Retina (tissue), 1 donor: ENCODE measurements at regions not wholly inside any gene's neighbourhood (a gene's known extent, or its start where the extent isn't known, plus 50 kb on each side); places are given as distances from the start of the nearest gene placed in this dataset.

Experiments used
- DNase-seq: peaks from one replicate; pipeline ENCODE4 v3.0.0-alpha.2; 2016

- no peak for DNase-seq
Observed at GRCh38 chr2:78615956-78616355, 409.5 kb upstream of the REG3G start.

GRCh38 chr2:78634425-78634824 is 391.1 kb upstream of the REG3G start:
- no peak for DNase-seq

- DNase-seq = no peak
Observed at GRCh38 chr2:78644854-78645253, 380.6 kb upstream of the REG3G start.

- DNase-seq = no peak
Observed at GRCh38 chr2:78646533-78647364, 378.8 kb upstream of the REG3G start.

GRCh38 chr2:78648558-78648957 is 376.9 kb upstream of the REG3G start:
- no peak for DNase-seq

- no peak for DNase-seq
Observed at GRCh38 chr2:78654941-78655340, 370.6 kb upstream of the REG3G start.

GRCh38 chr2:78676921-78677696 is 348.4 kb upstream of the REG3G start:
- DNase-seq = no peak

- DNase-seq = no peak
Observed at GRCh38 chr2:78677774-78678173, 347.7 kb upstream of the REG3G start.

GRCh38 chr2:78681386-78681785 is 344.1 kb upstream of the REG3G start:
- no peak for DNase-seq

GRCh38 chr2:78682781-78683180 is 342.7 kb upstream of the REG3G start:
- DNase-seq = no peak

GRCh38 chr2:78686625-78687153 is 338.8 kb upstream of the REG3G start:
- no peak for DNase-seq

- peak; percentile 25 for DNase-seq
Observed at GRCh38 chr2:78699696-78700095, 325.8 kb upstream of the REG3G start.

GRCh38 chr2:78701546-78701945 is 324.0 kb upstream of the REG3G start:
- no peak for DNase-seq

GRCh38 chr2:78707776-78708386 is 317.6 kb upstream of the REG3G start:
- no peak for DNase-seq

- no peak for DNase-seq
Observed at GRCh38 chr2:78710632-78711375, 314.7 kb upstream of the REG3G start.

- no peak for DNase-seq
Observed at GRCh38 chr2:78715293-78715692, 310.2 kb upstream of the REG3G start.

GRCh38 chr2:78718024-78718423 is 307.5 kb upstream of the REG3G start:
- DNase-seq = no peak

GRCh38 chr2:78718473-78718872 is 307.0 kb upstream of the REG3G start:
- no peak for DNase-seq

- no peak for DNase-seq
Observed at GRCh38 chr2:78721355-78722033, 304.0 kb upstream of the REG3G start.

GRCh38 chr2:78734221-78734620 is 291.3 kb upstream of the REG3G start:
- DNase-seq = no peak

GRCh38 chr2:78739282-78739681 is 286.2 kb upstream of the REG3G start:
- no peak for DNase-seq

GRCh38 chr2:78749638-78750037 is 275.9 kb upstream of the REG3G start:
- DNase-seq = no peak
